Left hindlimb (tissue), 1 donor: ENCODE measurements at regions not wholly inside any gene's neighbourhood (a gene's known extent, or its start where the extent isn't known, plus 50 kb on each side); places are given as distances from the start of the nearest gene placed in this dataset.

Source experiments
- DNase-seq: peaks from one replicate; pipeline ENCODE4 v3.0.0-alpha.2; 2018

GRCh38 chr16:86919578-86920305, 341.4 kb downstream of the FOXL1 start:
- no peak for DNase-seq

GRCh38 chr16:86921289-86921688, 342.9 kb downstream of the FOXL1 start:
- DNase-seq = no peak

- DNase-seq = no peak
These were observed 344.0 kb downstream of the FOXL1 start for GRCh38 chr16:86922311-86922710.

- no peak for DNase-seq
These were observed 345.3 kb downstream of the FOXL1 start for GRCh38 chr16:86923656-86924055.

- DNase-seq = no peak
These were observed 346.2 kb downstream of the FOXL1 start for GRCh38 chr16:86924537-86924936.

GRCh38 chr16:86925067-86925791, 346.9 kb downstream of the FOXL1 start:
- no peak for DNase-seq

- no peak for DNase-seq
These were observed 348.1 kb downstream of the FOXL1 start for GRCh38 chr16:86926181-86927094.

- DNase-seq = no peak
These were observed 349.4 kb downstream of the FOXL1 start for GRCh38 chr16:86927699-86928098.

- DNase-seq = peak; percentile 55
These were observed 350.2 kb downstream of the FOXL1 start for GRCh38 chr16:86928523-86929011.

GRCh38 chr16:86929057-86929871, 350.9 kb downstream of the FOXL1 start:
- DNase-seq = no peak

- no peak for DNase-seq
These were observed 351.7 kb downstream of the FOXL1 start for GRCh38 chr16:86930001-86930400.

GRCh38 chr16:86930663-86931373, 352.5 kb downstream of the FOXL1 start:
- no peak for DNase-seq

GRCh38 chr16:86931410-86931941, 353.1 kb downstream of the FOXL1 start:
- no peak for DNase-seq

GRCh38 chr16:86932130-86932982, 354.0 kb downstream of the FOXL1 start:
- DNase-seq = no peak

- DNase-seq = no peak
These were observed 356.4 kb downstream of the FOXL1 start for GRCh38 chr16:86934581-86935375.

- DNase-seq = no peak
These were observed 361.3 kb downstream of the FOXL1 start for GRCh38 chr16:86939609-86940008.

GRCh38 chr16:86941731-86942130, 363.4 kb downstream of the FOXL1 start:
- no peak for DNase-seq

- DNase-seq = no peak
These were observed 364.1 kb downstream of the FOXL1 start for GRCh38 chr16:86942151-86943051.
